ENCODE measurements at regions not wholly inside any gene's neighbourhood (a gene's known extent, or its start where the extent isn't known, plus 50 kb on each side); places are given as distances from the start of the nearest gene placed in this dataset.

DNA sequence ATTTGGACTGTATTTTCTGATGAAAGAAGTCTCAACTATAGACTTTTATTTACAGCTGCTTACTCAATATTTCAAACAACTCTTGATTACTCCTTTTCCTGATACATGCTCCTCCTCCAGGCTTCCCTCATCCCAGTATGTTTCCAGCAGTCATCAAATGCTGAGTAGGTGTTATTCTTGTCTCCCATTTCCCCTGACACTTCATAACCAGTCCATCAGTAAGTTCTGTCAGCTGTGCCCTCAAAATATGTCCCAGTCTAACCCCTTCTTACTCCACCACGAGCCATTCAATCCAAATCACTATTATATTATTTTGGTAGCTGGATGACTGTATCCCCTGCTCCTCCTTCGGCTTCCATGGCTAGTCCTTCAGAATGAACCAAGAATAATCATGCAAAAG lies 189.1 kb upstream of the DTNA start:
- TF ChIP-seq, protein P1, sequence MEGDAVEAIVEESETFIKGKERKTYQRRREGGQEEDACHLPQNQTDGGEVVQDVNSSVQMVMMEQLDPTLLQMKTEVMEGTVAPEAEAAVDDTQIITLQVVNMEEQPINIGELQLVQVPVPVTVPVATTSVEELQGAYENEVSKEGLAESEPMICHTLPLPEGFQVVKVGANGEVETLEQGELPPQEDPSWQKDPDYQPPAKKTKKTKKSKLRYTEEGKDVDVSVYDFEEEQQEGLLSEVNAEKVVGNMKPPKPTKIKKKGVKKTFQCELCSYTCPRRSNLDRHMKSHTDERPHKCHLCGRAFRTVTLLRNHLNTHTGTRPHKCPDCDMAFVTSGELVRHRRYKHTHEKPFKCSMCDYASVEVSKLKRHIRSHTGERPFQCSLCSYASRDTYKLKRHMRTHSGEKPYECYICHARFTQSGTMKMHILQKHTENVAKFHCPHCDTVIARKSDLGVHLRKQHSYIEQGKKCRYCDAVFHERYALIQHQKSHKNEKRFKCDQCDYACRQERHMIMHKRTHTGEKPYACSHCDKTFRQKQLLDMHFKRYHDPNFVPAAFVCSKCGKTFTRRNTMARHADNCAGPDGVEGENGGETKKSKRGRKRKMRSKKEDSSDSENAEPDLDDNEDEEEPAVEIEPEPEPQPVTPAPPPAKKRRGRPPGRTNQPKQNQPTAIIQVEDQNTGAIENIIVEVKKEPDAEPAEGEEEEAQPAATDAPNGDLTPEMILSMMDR (IDR thresholded peaks at IDR 0.05), result no peak
- TF ChIP-seq POLR2A (IDR thresholded peaks at IDR 0.05), result no peak
